Stimulated activated CD8-positive, alpha-beta memory T cell treated with anti-CD3 and anti-CD28 coated beads, Interleukin-15, amount 100 ng/mL, for 4 hours (primary cell): ENCODE measurements at regions not wholly inside any gene's neighbourhood (a gene's known extent, or its start where the extent isn't known, plus 50 kb on each side); places are given as distances from the start of the nearest gene placed in this dataset.

Experiments
- DNase-seq, 2 donors: peaks; one replicate each; pipeline ENCODE4 v3.0.0-alpha.2; 2020; ENCODE audit warnings: low read depth in 2 of 2

GRCh38 chr6:1515280-1515679 is 94.4 kb upstream of the FOXC1 start:
- DNase-seq: no peak

- DNase-seq: no peak
These were observed 93.9 kb upstream of the FOXC1 start for GRCh38 chr6:1515781-1516180.

- no peak for DNase-seq
These were observed 92.8 kb upstream of the FOXC1 start for GRCh38 chr6:1516742-1517520.

- DNase-seq: no peak
These were observed 90.9 kb upstream of the FOXC1 start for GRCh38 chr6:1518855-1519254.

GRCh38 chr6:1519597-1519996 is 90.1 kb upstream of the FOXC1 start:
- no peak for DNase-seq

- DNase-seq: no peak
These were observed 86.9 kb upstream of the FOXC1 start for GRCh38 chr6:1522779-1523178.

GRCh38 chr6:1524040-1524480 is 85.7 kb upstream of the FOXC1 start:
- DNase-seq: peak; percentile 48 to 68

GRCh38 chr6:1525364-1526038 is 84.2 kb upstream of the FOXC1 start:
- no peak for DNase-seq

GRCh38 chr6:1526398-1527072 is 83.2 kb upstream of the FOXC1 start:
- DNase-seq: no peak

GRCh38 chr6:1527073-1527457 is 82.7 kb upstream of the FOXC1 start:
- no peak for DNase-seq

- no peak for DNase-seq
These were observed 74.4 kb upstream of the FOXC1 start for GRCh38 chr6:1535295-1535694.

GRCh38 chr6:1536526-1537429 is 72.9 kb upstream of the FOXC1 start:
- DNase-seq: no peak

GRCh38 chr6:1538369-1538768 is 71.3 kb upstream of the FOXC1 start:
- DNase-seq: no peak

- no peak for DNase-seq
These were observed 70.8 kb upstream of the FOXC1 start for GRCh38 chr6:1538810-1539478.

GRCh38 chr6:1540864-1541521 is 68.7 kb upstream of the FOXC1 start:
- no peak for DNase-seq

GRCh38 chr6:1542335-1542734 is 67.4 kb upstream of the FOXC1 start:
- no peak for DNase-seq

GRCh38 chr6:1542764-1543163 is 67.0 kb upstream of the FOXC1 start:
- DNase-seq: no peak

GRCh38 chr6:1544000-1544399 is 65.7 kb upstream of the FOXC1 start:
- no peak for DNase-seq

GRCh38 chr6:1544603-1545002 is 65.1 kb upstream of the FOXC1 start:
- no peak for DNase-seq

GRCh38 chr6:1545654-1546053 is 64.1 kb upstream of the FOXC1 start:
- no peak for DNase-seq

GRCh38 chr6:1547785-1548184 is 61.9 kb upstream of the FOXC1 start:
- DNase-seq: no peak
